B cell (primary cell): ENCODE measurements at regions not wholly inside any gene's neighbourhood (a gene's known extent, or its start where the extent isn't known, plus 50 kb on each side); places are given as distances from the start of the nearest gene placed in this dataset.

Experiments
- ATAC-seq: fragments of 200-7000 bp; cut with Tn5 transposase; one replicate; pipeline ENCODE4 v1.10.0; 2021; ENCODE audit warnings: low read depth, mild to moderate bottlenecking, moderate number of reproducible peaks, moderate library complexity
- CTCF ChIA-PET: fragments of 350-600 bp; sonication (Branson Sonifier 250); formaldehyde crosslinking; loops from one replicate; lab custom pipeline; 2021; ENCODE audit warnings: antibody characterized with exemption, inconsistent platforms; lab: Charles Lee
- POLR2A ChIA-PET: fragments of 350-600 bp; sonication (Branson Sonifier 250); formaldehyde crosslinking; loops from one replicate; lab custom pipeline; 2021; ENCODE audit warnings: antibody characterized with exemption; lab: Charles Lee
- DNase-seq: peaks from one replicate; pipeline ENCODE4 v3.0.0; 2013
- H2AFZ ChIP-seq: 2 replicates; pipeline ENCODE4 v1.6.1; 2012; ENCODE audit warnings: mild to moderate bottlenecking, low read depth, low read length; ENCODE audit not compliant: insufficient read depth, poor library complexity, severe bottlenecking
- H3K27ac ChIP-seq, 2 donors: 1 replicate in 1 of 2; 2 replicates in 1 of 2; pipeline ENCODE4 v1.5.1; 2012 to 2013; ENCODE audit warnings: low read length in 2 of 2, mild to moderate bottlenecking in 2 of 2, moderate library complexity in 1 of 2
- H3K27me3 ChIP-seq, 4 experiments: fragments of 200-600 bp in 1 of 4; sonication (generic) in 1 of 4; replicated peaks in 1 of 4; 1 replicate in 2 of 4; 2 replicates in 2 of 4; pipeline versions ENCODE4 v1.6.1 to v1.7.0; 2013 to 2016; ENCODE audit warnings: low read length in 3 of 4, mild to moderate bottlenecking in 2 of 4, mixed read lengths in 1 of 4, moderate library complexity in 1 of 4; ENCODE audit not compliant: insufficient read depth in 4 of 4, control insufficient read depth in 3 of 4; ENCODE audit errors: control extremely low read depth in 1 of 4
- H3K36me3 ChIP-seq, 2 experiments: replicated peaks in 1 of 2; 1 replicate in 1 of 2; 2 replicates in 1 of 2; pipeline versions ENCODE4 v1.6.1 to v1.7.1; 2013; ENCODE audit warnings: low read length in 1 of 2; ENCODE audit not compliant: insufficient read depth in 2 of 2, control insufficient read depth in 1 of 2; ENCODE audit errors: control extremely low read depth in 1 of 2, extremely low read depth in 1 of 2
- H3K4me1 ChIP-seq, 2 donors: fragments of 200-600 bp in 1 of 2; sonication (generic) in 1 of 2; 1 replicate in 1 of 2; 2 replicates in 1 of 2; pipeline versions ENCODE4 v1.5.1 to v1.6.1; 2013 to 2017; ENCODE audit warnings: low read length in 2 of 2; ENCODE audit not compliant: control insufficient read depth in 2 of 2, insufficient read depth in 2 of 2
- H3K4me2 ChIP-seq: replicated peaks from 2 replicates; pipeline ENCODE3; 2012; ENCODE audit warnings: mild to moderate bottlenecking, low read depth, low read length; ENCODE audit not compliant: poor library complexity, severe bottlenecking
- H3K4me3 ChIP-seq, 5 experiments: fragments of 200-600 bp in 1 of 5; sonication (generic) in 1 of 5; 1 replicate in 3 of 5; 2 replicates in 2 of 5; pipeline versions ENCODE4 v1.5.1 to v1.7.0; 2011 to 2016; ENCODE audit warnings: low read length in 4 of 5, mild to moderate bottlenecking in 4 of 5, low read depth in 2 of 5, control low read depth in 1 of 5, moderate library complexity in 1 of 5; ENCODE audit not compliant: insufficient read depth in 1 of 5; ENCODE audit errors: control extremely low read depth in 1 of 5, extremely low read depth in 1 of 5
- H3K79me2 ChIP-seq: fragments of 200-600 bp; sonication (generic); one replicate; pipeline ENCODE4 v1.6.0; 2016; ENCODE audit warnings: low read length; ENCODE audit not compliant: control insufficient read depth, insufficient read depth
- H3K9ac ChIP-seq: fragments of 200-600 bp; sonication (generic); 2 replicates; pipeline ENCODE4 v1.6.1; 2017; ENCODE audit warnings: mild to moderate bottlenecking, low read length, moderate library complexity
- H3K9me3 ChIP-seq, 3 donors: one replicate each; pipeline versions ENCODE4 v1.6.1 to v1.7.1; 2013; ENCODE audit warnings: low read length in 2 of 3; ENCODE audit not compliant: control insufficient read depth in 2 of 3, insufficient read depth in 1 of 3; ENCODE audit errors: control extremely low read depth in 1 of 3
- H4K20me1 ChIP-seq: 2 replicates; pipeline ENCODE4 v1.6.0; 2012; ENCODE audit warnings: mild to moderate bottlenecking, low read length; ENCODE audit not compliant: insufficient read depth, control insufficient read depth, poor library complexity, severe bottlenecking
- H3K27ac Mint-ChIP-seq: one replicate; pipeline ENCODE4 v1.8.0; 2021; ENCODE audit warnings: mixed read lengths
- H3K27me3 Mint-ChIP-seq: one replicate; pipeline ENCODE4 v1.8.0; 2021; ENCODE audit warnings: mixed read lengths
- H3K4me1 Mint-ChIP-seq: one replicate; pipeline ENCODE4 v1.8.0; 2021; ENCODE audit warnings: mixed read lengths
- H3K4me3 Mint-ChIP-seq: one replicate; pipeline ENCODE4 v1.8.0; 2021; ENCODE audit warnings: mixed read lengths
- H3K9me3 Mint-ChIP-seq: one replicate; pipeline ENCODE4 v1.8.0; 2022; ENCODE audit warnings: mixed read lengths; ENCODE audit not compliant: insufficient read depth
- CTCF ChIP-seq: fragments of 200-600 bp; IDR thresholded peaks from one replicate; pipeline ENCODE4 v1.8.0; 2022; ENCODE audit warnings: antibody characterized with exemption, mild to moderate bottlenecking
- EZH2 ChIP-seq: IDR thresholded peaks from 2 replicates; pipeline ENCODE4 v1.6.1; 2012; ENCODE audit warnings: borderline replicate concordance, low read depth, mild to moderate bottlenecking, moderate library complexity, low read length; ENCODE audit not compliant: insufficient read depth, poor library complexity, severe bottlenecking
- WGBS: methylation state at CpG from one replicate; pipeline ENCODE4 v1.1.5; 2013; ENCODE audit warnings: missing lambda C conversion rate; ENCODE audit not compliant: insufficient coverage; 5-methylcytosine and 5-hydroxymethylcytosine counted together
- intact Hi-C: fragments of 100-400 bp; cut with micrococcal nuclease; formaldehyde crosslinking; loops from one replicate; pipeline ENCODE4 v1.10.0; 2022

- no peak overlapping the region for H2AFZ ChIP-seq
- H3K27me3 ChIP-seq: no peaks in the 10 kb centered on the region
- H3K9me3 ChIP-seq: peaks cover 0 to 4% (median 0%) of the 10 kb centered on the region in 3 donors
- no peaks in the 10 kb centered on the region for H4K20me1 ChIP-seq
- ChIA-PET CTCF (no interaction called here), POLR2A (no interaction called here)
- intact Hi-C loops: no loop called here
- no peak overlapping the region for H3K4me3 ChIP-seq
- H3K4me2 ChIP-seq: no peak overlapping the region
- H3K4me1 ChIP-seq: no peaks in the 10 kb centered on the region
- H3K9me3 Mint-ChIP-seq: no peaks in the 10 kb centered on the region
- no peak overlapping the region for H3K9ac ChIP-seq
- no peaks in the 10 kb centered on the region for H3K79me2 ChIP-seq
- no peak overlapping the region for H3K27ac Mint-ChIP-seq
- TF ChIP-seq EZH2 (no peak), CTCF (no peak)
- H3K4me3 Mint-ChIP-seq: no peak overlapping the region
- no CpG with 5 or more reads among the region's 2 CpGs for WGBS
- no peak overlapping the region for H3K27ac ChIP-seq
- no peaks in the 10 kb centered on the region for H3K4me1 Mint-ChIP-seq
- no peak for DNase-seq
- peaks cover 6% of the 10 kb centered on the region for H3K27me3 Mint-ChIP-seq
- no peak for ATAC-seq
- no peaks in the 10 kb centered on the region for H3K36me3 ChIP-seq
These were observed 467.9 kb upstream of the AUTS2 start for GRCh38 chr7:69130396-69130795.

GRCh38 chr7:69134316-69134715, 464.0 kb upstream of the AUTS2 start:
- Histone ChIP-seq H3K36me3 (no peaks in the 10 kb centered on the region), H3K4me3 (no peak overlapping the region), H3K4me2 (no peak overlapping the region), H2AFZ (no peak overlapping the region), H3K9ac (no peak overlapping the region), H3K27me3 (no peaks in the 10 kb centered on the region), H3K9me3 (peaks cover 1 to 17% (median 12%) of the 10 kb centered on the region in 3 donors), H4K20me1 (no peaks in the 10 kb centered on the region), H3K4me1 (peaks cover 3 to 4% of the 10 kb centered on the region in 2 donors), H3K79me2 (no peaks in the 10 kb centered on the region), H3K27ac (no peak overlapping the region)
- DNase-seq (no peak), ATAC-seq (no peak)
- WGBS: 77% methylated on average over 2 of the region's 2 CpGs
- intact Hi-C loops: no loop called here
- no peak overlapping the region for H3K4me3 Mint-ChIP-seq
- no peak overlapping the region for H3K27ac Mint-ChIP-seq
- POLR2A ChIA-PET: no interaction called here
- H3K9me3 Mint-ChIP-seq: peaks cover 6% of the 10 kb centered on the region
- peaks cover 10% of the 10 kb centered on the region for H3K27me3 Mint-ChIP-seq
- H3K4me1 Mint-ChIP-seq: peaks cover 5% of the 10 kb centered on the region
- TF ChIP-seq EZH2 (no peak), CTCF (no peak)
- CTCF ChIA-PET: no interaction called here
